T-helper 1 cell treated with Interleukin-12 subunit alpha and Interleukin-12 subunit beta and Interleukin-4 antibody, amounts not matched to agents 30 ng/mL and 1 ng/mL, for 36 hours (primary cell): ENCODE measurements at regions not wholly inside any gene's neighbourhood (a gene's known extent, or its start where the extent isn't known, plus 50 kb on each side); places are given as distances from the start of the nearest gene placed in this dataset.
"Not testable (repeated sequence)": the region's sequence is repeated elsewhere in the genome, so short reads cannot be mapped to it uniquely, and the experiment has no call there.

ENCODE experiments used
- intact Hi-C: fragments of 100-400 bp; cut with micrococcal nuclease; formaldehyde crosslinking; loops from one replicate; pipeline ENCODE4 v1.15.1; 2024

- intact Hi-C loops, result no loop called here
Observed at GRCh38 chr4:43587758-43588157, 695.2 kb downstream of the GRXCR1 start.

- intact Hi-C loops, result no loop called here
Observed at GRCh38 chr4:43607400-43607799, 714.9 kb downstream of the GRXCR1 start.

GRCh38 chr4:43607827-43608461, 715.4 kb downstream of the GRXCR1 start:
- intact Hi-C loops, result no loop called here

GRCh38 chr4:43619219-43619618, 726.7 kb downstream of the GRXCR1 start:
- intact Hi-C loops, result no loop called here

- intact Hi-C loops, result not testable (repeated sequence)
Observed at GRCh38 chr4:43637893-43638292, 745.4 kb downstream of the GRXCR1 start.

- intact Hi-C loops, result no loop called here
Observed at GRCh38 chr4:43651991-43652390, 759.5 kb downstream of the GRXCR1 start.

GRCh38 chr4:43659547-43659946, 767.0 kb downstream of the GRXCR1 start:
- intact Hi-C loops, result not testable (repeated sequence)

- intact Hi-C loops, result not testable (repeated sequence)
Observed at GRCh38 chr4:43672265-43672885, 776.2 kb downstream of the KCTD8 start.

GRCh38 chr4:43680421-43680820, 768.2 kb downstream of the KCTD8 start:
- intact Hi-C loops, result no loop called here

- intact Hi-C loops, result no loop called here
Observed at GRCh38 chr4:43682551-43682950, 766.1 kb downstream of the KCTD8 start.

- intact Hi-C loops, result no loop called here
Observed at GRCh38 chr4:43690116-43690515, 758.5 kb downstream of the KCTD8 start.

- intact Hi-C loops, result no loop called here
Observed at GRCh38 chr4:43693876-43694275, 754.7 kb downstream of the KCTD8 start.

GRCh38 chr4:43709443-43709842, 739.2 kb downstream of the KCTD8 start:
- intact Hi-C loops, result no loop called here

GRCh38 chr4:43716721-43717395, 731.8 kb downstream of the KCTD8 start:
- intact Hi-C loops, result no loop called here

- intact Hi-C loops, result no loop called here
Observed at GRCh38 chr4:43718369-43718768, 730.2 kb downstream of the KCTD8 start.

GRCh38 chr4:43732829-43733426, 715.7 kb downstream of the KCTD8 start:
- intact Hi-C loops, result no loop called here

- intact Hi-C loops, result no loop called here
Observed at GRCh38 chr4:43742083-43742482, 706.5 kb downstream of the KCTD8 start.

GRCh38 chr4:43754566-43754965, 694.0 kb downstream of the KCTD8 start:
- intact Hi-C loops, result no loop called here

GRCh38 chr4:43757147-43757546, 691.5 kb downstream of the KCTD8 start:
- intact Hi-C loops, result no loop called here

GRCh38 chr4:43758836-43759235, 689.8 kb downstream of the KCTD8 start:
- intact Hi-C loops, result no loop called here

GRCh38 chr4:43763029-43763610, 685.5 kb downstream of the KCTD8 start:
- intact Hi-C loops, result no loop called here

- intact Hi-C loops, result no loop called here
Observed at GRCh38 chr4:43765514-43765913, 683.1 kb downstream of the KCTD8 start.
